SK-N-SH (cell line): ENCODE measurements at regions not wholly inside any gene's neighbourhood (a gene's known extent, or its start where the extent isn't known, plus 50 kb on each side); places are given as distances from the start of the nearest gene placed in this dataset.

ENCODE experiments used
- CTCF ChIA-PET: fragments of 300-600, 350-600 bp; formaldehyde crosslinking; extraction: SDS; loops from one replicate; lab custom pipeline; 2021; lab: Yijun Ruan, JAX
- POLR2A ChIA-PET: fragments of 350-600 bp; sonication (Branson Sonifier 250); formaldehyde crosslinking; extraction: SDS; loops from one replicate; lab custom pipeline; 2020; ENCODE audit warnings: antibody characterized with exemption, inconsistent platforms; lab: Yijun Ruan, JAX
- DNase-seq: peaks from one replicate; pipeline ENCODE4 v3.0.0; 2012
- H2AFZ ChIP-seq: fragments of 200-600 bp; sonication (generic); 2 replicates; pipeline ENCODE4 v1.8.1; 2016; ENCODE audit warnings: antibody characterized with exemption, mild to moderate bottlenecking, low read depth
- H3F3A ChIP-seq: fragments of 200-600 bp; sonication (generic); replicated peaks from 2 replicates; pipeline ENCODE3; 2016; ENCODE audit warnings: antibody characterized with exemption, mild to moderate bottlenecking; ENCODE audit not compliant: insufficient read depth
- H3K27ac ChIP-seq, 2 experiments: fragments of 200-500 bp in 1 of 2; fragments of 200-600 bp in 1 of 2; sonication (Bioruptor generic) in 1 of 2; sonication (generic), shearing (Covaris generic) in 1 of 2; 2 replicates each; pipeline versions ENCODE4 v1.5.1 to v1.6.1; 2014 to 2016; ENCODE audit warnings: low read depth in 2 of 2, inconsistent platforms in 1 of 2, low read length in 1 of 2, mild to moderate bottlenecking in 1 of 2, mixed read lengths in 1 of 2
- H3K27me3 ChIP-seq: fragments of 200-600 bp; sonication (generic), shearing (Covaris generic); 2 replicates; pipeline ENCODE4 v1.6.1; 2016; ENCODE audit warnings: mixed run types; ENCODE audit not compliant: insufficient read depth
- H3K36me3 ChIP-seq, 2 experiments: fragments of 200-500 bp in 1 of 2; fragments of 200-600 bp in 1 of 2; sonication (Bioruptor generic) in 1 of 2; sonication (generic) in 1 of 2; replicated peaks in 1 of 2; 2 replicates each; pipeline versions ENCODE3 to v1.5.1; 2014 to 2016; ENCODE audit warnings: low read length in 1 of 2, mild to moderate bottlenecking in 1 of 2; ENCODE audit not compliant: insufficient read depth in 2 of 2, control insufficient read depth in 1 of 2
- H3K4me1 ChIP-seq, 2 experiments: fragments of 200-500 bp in 1 of 2; fragments of 200-600 bp in 1 of 2; sonication (Bioruptor generic) in 1 of 2; sonication (generic), shearing (Covaris generic) in 1 of 2; 2 replicates each; pipeline versions ENCODE4 v1.5.1 to v1.6.1; 2014 to 2016; ENCODE audit warnings: low read depth in 1 of 2, low read length in 1 of 2, mixed run types in 1 of 2; ENCODE audit not compliant: insufficient read depth in 2 of 2, control insufficient read depth in 1 of 2
- H3K4me2 ChIP-seq: fragments of 200-600 bp; sonication (generic), shearing (Covaris generic); 2 replicates; pipeline ENCODE4 v1.6.1; 2017; ENCODE audit warnings: mixed run types
- H3K4me3 ChIP-seq, 2 experiments: fragments of 200-500 bp in 1 of 2; fragments of 200-600 bp in 1 of 2; sonication (Bioruptor generic) in 1 of 2; sonication (generic), shearing (Covaris generic) in 1 of 2; 2 replicates each; pipeline versions ENCODE4 v1.5.1 to v1.8.1; 2014 to 2016; ENCODE audit warnings: low read depth in 2 of 2, inconsistent platforms in 1 of 2, low read length in 1 of 2, mild to moderate bottlenecking in 1 of 2, mixed read lengths in 1 of 2, moderate library complexity in 1 of 2
- H3K79me2 ChIP-seq: fragments of 200-600 bp; sonication (generic); 2 replicates; pipeline ENCODE4 v1.8.1; 2017; ENCODE audit warnings: mild to moderate bottlenecking; ENCODE audit not compliant: insufficient read depth
- H3K9ac ChIP-seq: fragments of 200-600 bp; sonication (generic); 2 replicates; pipeline ENCODE4 v1.6.1; 2017; ENCODE audit warnings: mixed run types
- H3K9me2 ChIP-seq: fragments of 200-600 bp; sonication (generic); 2 replicates; pipeline ENCODE4 v1.6.1; 2017; ENCODE audit warnings: mixed run types
- H3K9me3 ChIP-seq: fragments of 200-600 bp; sonication (generic); 2 replicates; pipeline ENCODE4 v1.6.1; 2017; ENCODE audit warnings: mixed run types, mild to moderate bottlenecking, moderate library complexity
- H4K20me1 ChIP-seq: fragments of 200-600 bp; sonication (generic); 2 replicates; pipeline ENCODE4 v1.6.1; 2017; ENCODE audit warnings: mild to moderate bottlenecking, mixed run types; ENCODE audit not compliant: insufficient read depth
- CHD2 ChIP-seq: fragments of 150-350 bp; IDR thresholded peaks from 2 replicates; pipeline ENCODE4 v1.6.1; 2018; ENCODE audit warnings: low read length; ENCODE audit not compliant: partially characterized antibody
- EP300 ChIP-seq, 2 experiments: IDR thresholded peaks; 2 replicates each; pipeline versions ENCODE4 v1.4.0 to v1.6.1; 2012; ENCODE audit warnings: borderline replicate concordance in 1 of 2, low read depth in 1 of 2, low read length in 1 of 2
- EZH2phosphoT487 ChIP-seq: fragments of 200-600 bp; sonication (generic); IDR thresholded peaks from 2 replicates; pipeline ENCODE4 v1.6.1; 2017; ENCODE audit warnings: low read depth, mixed run types, mild to moderate bottlenecking, antibody characterized with exemption, moderate library complexity, borderline replicate concordance
- FOSL2 ChIP-seq: IDR thresholded peaks from 2 replicates; pipeline ENCODE4 v1.4.0; 2012; ENCODE audit warnings: low read depth, mild to moderate bottlenecking, moderate library complexity, borderline replicate concordance
- FOXJ3 ChIP-seq: sonication (generic); formaldehyde crosslinking; IDR thresholded peaks from 2 replicates; pipeline ENCODE4 v1.5.1; 2020; ENCODE audit warnings: mild to moderate bottlenecking, missing genetic modification reagents
- GABPA ChIP-seq: IDR thresholded peaks from 2 replicates; pipeline ENCODE4 v1.4.0; 2012; ENCODE audit warnings: low read depth, mild to moderate bottlenecking
- MXI1 ChIP-seq: IDR thresholded peaks from 2 replicates; pipeline ENCODE4 v1.6.1; 2012; ENCODE audit warnings: mild to moderate bottlenecking, low read depth, low read length, improper control_type of control experiment
- NFIC ChIP-seq: IDR thresholded peaks from 2 replicates; pipeline ENCODE4 v1.4.0; 2012; ENCODE audit warnings: borderline replicate concordance
- NRF1 ChIP-seq: IDR thresholded peaks from 2 replicates; pipeline ENCODE4 v1.6.1; 2012; ENCODE audit warnings: low read depth, mild to moderate bottlenecking, low read length
- PBX3 ChIP-seq: IDR thresholded peaks from 2 replicates; pipeline ENCODE4; 2012
- POLR2AphosphoS5 ChIP-seq: IDR thresholded peaks from 2 replicates; pipeline ENCODE4 v1.6.1; 2012; ENCODE audit warnings: low read depth, low read length
- REST ChIP-seq: IDR thresholded peaks from 2 replicates; pipeline ENCODE4 v1.6.1; 2012; ENCODE audit warnings: mild to moderate bottlenecking, low read depth, low read length, moderate library complexity
- RFX5 ChIP-seq: IDR thresholded peaks from 2 replicates; pipeline ENCODE4 v1.6.1; 2012; ENCODE audit warnings: mild to moderate bottlenecking, improper control_type of control experiment, low read length
- RXRA ChIP-seq: IDR thresholded peaks from 2 replicates; pipeline ENCODE4 v1.4.0; 2012; ENCODE audit warnings: low read depth, mild to moderate bottlenecking, borderline replicate concordance
- SMC3 ChIP-seq: IDR thresholded peaks from 2 replicates; pipeline ENCODE4 v1.6.1; 2012; ENCODE audit warnings: low read depth, low read length, improper control_type of control experiment
- TCF12 ChIP-seq: IDR thresholded peaks from 2 replicates; pipeline ENCODE4 v1.4.0; 2012
- ZBTB33 ChIP-seq: IDR thresholded peaks from 2 replicates; pipeline ENCODE4 v1.4.0; 2012; ENCODE audit warnings: low read depth, borderline replicate concordance
- WGBS: methylation state at CpG from one replicate; pipeline ENCODE4 v1.1.6; 2017; ENCODE audit warnings: low lambda C conversion rate; 5-methylcytosine and 5-hydroxymethylcytosine counted together
- TF ChIP-seq, protein P1 (sequence below): IDR thresholded peaks from 2 replicates; pipeline ENCODE4 v1.4.0; 2012; ENCODE audit warnings: low read depth, borderline replicate concordance
- TF ChIP-seq, protein P2 (sequence below): fragments of 150-350 bp; IDR thresholded peaks from 2 replicates; pipeline ENCODE4 v1.6.1; 2017; ENCODE audit warnings: antibody characterized with exemption, low read length, low read depth, borderline replicate concordance

DNA sequence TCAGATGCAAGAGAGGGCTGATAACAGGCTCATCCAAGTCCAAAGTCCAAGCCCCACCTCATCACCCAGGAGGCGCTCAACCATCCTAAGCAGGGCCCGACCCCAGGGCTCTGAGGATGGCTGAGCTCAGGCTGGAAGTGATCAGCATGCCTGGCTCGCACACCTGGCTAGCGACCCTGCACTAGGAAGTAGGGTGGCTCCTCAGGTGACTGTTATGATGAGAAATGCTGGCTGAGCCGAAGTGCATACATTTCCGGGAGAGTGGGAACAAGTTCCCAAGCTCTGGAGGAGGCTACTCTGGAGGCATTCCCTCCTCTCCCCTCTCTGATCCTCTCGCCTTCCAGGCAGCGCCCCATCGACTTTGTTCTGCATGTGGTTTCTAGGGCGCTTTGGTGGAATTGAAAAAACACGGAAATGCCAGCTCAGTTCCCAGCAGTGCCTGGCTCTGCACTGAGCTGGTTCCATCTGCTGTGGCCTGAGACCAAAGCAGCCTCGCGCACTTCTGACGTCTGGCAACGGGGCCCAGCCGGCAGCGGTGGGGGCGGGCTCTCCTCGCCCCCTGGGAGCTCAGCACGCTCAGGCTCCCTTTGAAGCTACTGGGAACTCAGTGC is 130.3 kb downstream of the IRF8 start (continued):
- TF ChIP-seq REST = no peak

- CTCF ChIA-PET = interaction anchor here (1.1 kb wide), 1 partner anchor 488 kb away, joined by 3 read pairs; no protein-coding TSS in a partner anchor
- TF ChIP-seq FOXJ3 = no peak
- TF ChIP-seq SMC3 = no peak
- no peak for TF ChIP-seq CHD2
- no peak for TF ChIP-seq RXRA
- TF ChIP-seq TCF12 = no peak
- no peak for TF ChIP-seq RFX5
- TF ChIP-seq, protein P1, sequence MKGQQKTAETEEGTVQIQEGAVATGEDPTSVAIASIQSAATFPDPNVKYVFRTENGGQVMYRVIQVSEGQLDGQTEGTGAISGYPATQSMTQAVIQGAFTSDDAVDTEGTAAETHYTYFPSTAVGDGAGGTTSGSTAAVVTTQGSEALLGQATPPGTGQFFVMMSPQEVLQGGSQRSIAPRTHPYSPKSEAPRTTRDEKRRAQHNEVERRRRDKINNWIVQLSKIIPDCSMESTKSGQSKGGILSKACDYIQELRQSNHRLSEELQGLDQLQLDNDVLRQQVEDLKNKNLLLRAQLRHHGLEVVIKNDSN = no peak
- TF ChIP-seq GABPA = no peak
- no peak for TF ChIP-seq ZBTB33
- TF ChIP-seq EZH2phosphoT487 = no peak
- TF ChIP-seq MXI1 = no peak
- no peak for TF ChIP-seq EP300 (IDR thresholded peaks at IDR 0.05; ENCODE audit: borderline replicate concordance in 1 of 2, low read depth in 1 of 2, low read length in 1 of 2)
- no peak for TF ChIP-seq FOSL2
- TF ChIP-seq, protein P2, sequence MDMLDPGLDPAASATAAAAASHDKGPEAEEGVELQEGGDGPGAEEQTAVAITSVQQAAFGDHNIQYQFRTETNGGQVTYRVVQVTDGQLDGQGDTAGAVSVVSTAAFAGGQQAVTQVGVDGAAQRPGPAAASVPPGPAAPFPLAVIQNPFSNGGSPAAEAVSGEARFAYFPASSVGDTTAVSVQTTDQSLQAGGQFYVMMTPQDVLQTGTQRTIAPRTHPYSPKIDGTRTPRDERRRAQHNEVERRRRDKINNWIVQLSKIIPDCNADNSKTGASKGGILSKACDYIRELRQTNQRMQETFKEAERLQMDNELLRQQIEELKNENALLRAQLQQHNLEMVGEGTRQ = no peak
- TF ChIP-seq PBX3 = no peak
- TF ChIP-seq NFIC = no peak
- TF ChIP-seq POLR2AphosphoS5 = no peak
- no peak for TF ChIP-seq NRF1
- TF ChIP-seq, all 33 proteins: peak for 0
- POLR2A ChIA-PET = no interaction called here
- peaks cover 77% of the 10 kb centered on the region for H3K27me3 ChIP-seq
- H3K9me3 ChIP-seq = no peaks in the 10 kb centered on the region
- H3F3A ChIP-seq = no peaks in the 10 kb centered on the region
- no peak overlapping the region for H3K4me2 ChIP-seq
- no peaks in the 10 kb centered on the region for H3K9me2 ChIP-seq
- H3K9ac ChIP-seq = no peak overlapping the region
- no peaks in the 10 kb centered on the region for H3K36me3 ChIP-seq
- H2AFZ ChIP-seq = no peak overlapping the region
- DNase-seq = no peak
- no peaks in the 10 kb centered on the region for H3K4me1 ChIP-seq
- WGBS = 9% methylated on average over 10 of the region's 10 CpGs
- H3K27ac ChIP-seq = no peak overlapping the region
- no peaks in the 10 kb centered on the region for H3K79me2 ChIP-seq
- no peak overlapping the region for H3K4me3 ChIP-seq
- H4K20me1 ChIP-seq = no peaks in the 10 kb centered on the region
These were observed 131.2 kb downstream of the IRF8 start for GRCh38 chr16:86030116-86030515.
